MG63 (cell line): ENCODE measurements at regions not wholly inside any gene's neighbourhood (a gene's known extent, or its start where the extent isn't known, plus 50 kb on each side); places are given as distances from the start of the nearest gene placed in this dataset.

ENCODE experiments used
- DNase-seq: peaks from one replicate; pipeline ENCODE4 v3.0.0-alpha.2; 2020
- H3K27me3 ChIP-seq: fragments of 250-450 bp; sonication (Bioruptor Pico); 2 replicates; pipeline ENCODE4 v1.5.1; 2020; ENCODE audit warnings: mild to moderate bottlenecking, moderate library complexity
- H3K36me3 ChIP-seq: fragments of 250-450 bp; sonication (Bioruptor Pico); 2 replicates; pipeline ENCODE4 v1.5.1; 2020; ENCODE audit warnings: mild to moderate bottlenecking, moderate library complexity
- H3K4me3 ChIP-seq: fragments of 250-450 bp; sonication (Bioruptor Pico); 2 replicates; pipeline ENCODE4 v1.5.1; 2020; ENCODE audit warnings: mild to moderate bottlenecking, moderate library complexity
- H3K9me3 ChIP-seq: fragments of 250-450 bp; sonication (Bioruptor Pico); 2 replicates; pipeline ENCODE4 v1.5.1; 2020; ENCODE audit warnings: mild to moderate bottlenecking, moderate library complexity

- H3K36me3 ChIP-seq = no peaks in the 10 kb centered on the region
- H3K9me3 ChIP-seq = no peaks in the 10 kb centered on the region
- no peak overlapping the region for H3K4me3 ChIP-seq
- DNase-seq = no peak
- no peaks in the 10 kb centered on the region for H3K27me3 ChIP-seq
Observed at GRCh38 chr5:63648376-63648775, 313.9 kb downstream of the HTR1A start.

GRCh38 chr5:63629951-63630630 is 332.2 kb downstream of the HTR1A start:
- no peaks in the 10 kb centered on the region for H3K27me3 ChIP-seq
- no peak for DNase-seq
- no peaks in the 10 kb centered on the region for H3K9me3 ChIP-seq
- H3K4me3 ChIP-seq = no peak overlapping the region
- H3K36me3 ChIP-seq = no peaks in the 10 kb centered on the region

- no peaks in the 10 kb centered on the region for H3K36me3 ChIP-seq
- no peak for DNase-seq
- H3K9me3 ChIP-seq = no peaks in the 10 kb centered on the region
- no peak overlapping the region for H3K4me3 ChIP-seq
- no peaks in the 10 kb centered on the region for H3K27me3 ChIP-seq
Observed at GRCh38 chr5:63613442-63613841, 348.8 kb downstream of the HTR1A start.

GRCh38 chr5:63603996-63604395 is 358.2 kb downstream of the HTR1A start:
- no peak for DNase-seq
- H3K9me3 ChIP-seq = no peaks in the 10 kb centered on the region
- no peak overlapping the region for H3K4me3 ChIP-seq
- no peaks in the 10 kb centered on the region for H3K27me3 ChIP-seq
- H3K36me3 ChIP-seq = no peaks in the 10 kb centered on the region

GRCh38 chr5:63602971-63603370 is 359.3 kb downstream of the HTR1A start:
- no peak overlapping the region for H3K4me3 ChIP-seq
- DNase-seq = no peak

GRCh38 chr5:63596254-63596653 is 366.0 kb downstream of the HTR1A start:
- Histone ChIP-seq H3K4me3 (no peak overlapping the region), H3K9me3 (peaks cover 9% of the 10 kb centered on the region), H3K27me3 (no peaks in the 10 kb centered on the region), H3K36me3 (no peaks in the 10 kb centered on the region)
- no peak for DNase-seq

More at GRCh38 chr5:63602971-63603370, 359.3 kb downstream of the HTR1A start:
- Histone ChIP-seq H3K36me3 (no peaks in the 10 kb centered on the region), H3K9me3 (no peaks in the 10 kb centered on the region), H3K27me3 (no peaks in the 10 kb centered on the region)

- H3K27me3 ChIP-seq = no peaks in the 10 kb centered on the region
- no peak for DNase-seq
Observed at GRCh38 chr5:63573380-63573779, 388.9 kb downstream of the HTR1A start.

GRCh38 chr5:63572740-63573139 is 389.5 kb downstream of the HTR1A start:
- H3K4me3 ChIP-seq = no peak overlapping the region
- no peaks in the 10 kb centered on the region for H3K36me3 ChIP-seq
- H3K9me3 ChIP-seq = no peaks in the 10 kb centered on the region
- no peak for DNase-seq
- no peaks in the 10 kb centered on the region for H3K27me3 ChIP-seq

More at GRCh38 chr5:63573380-63573779, 388.9 kb downstream of the HTR1A start:
- no peaks in the 10 kb centered on the region for H3K36me3 ChIP-seq
- H3K9me3 ChIP-seq = no peaks in the 10 kb centered on the region
- no peak overlapping the region for H3K4me3 ChIP-seq

- Histone ChIP-seq H3K36me3 (no peaks in the 10 kb centered on the region), H3K9me3 (no peaks in the 10 kb centered on the region), H3K4me3 (no peak overlapping the region), H3K27me3 (no peaks in the 10 kb centered on the region)
- no peak for DNase-seq
Observed at GRCh38 chr5:63570752-63571151, 391.5 kb downstream of the HTR1A start.

GRCh38 chr5:63564789-63565188 is 397.5 kb downstream of the HTR1A start:
- Histone ChIP-seq H3K36me3 (no peaks in the 10 kb centered on the region), H3K9me3 (no peaks in the 10 kb centered on the region), H3K27me3 (no peaks in the 10 kb centered on the region), H3K4me3 (no peak overlapping the region)
- no peak for DNase-seq

- H3K4me3 ChIP-seq = peak overlapping the region; percentile 35
- H3K9me3 ChIP-seq = no peaks in the 10 kb centered on the region
- no peaks in the 10 kb centered on the region for H3K27me3 ChIP-seq
- peak; percentile 44 for DNase-seq
- H3K36me3 ChIP-seq = no peaks in the 10 kb centered on the region
Observed at GRCh38 chr5:63563008-63563917, 399.0 kb downstream of the HTR1A start.

GRCh38 chr5:63555874-63556273 is 406.4 kb downstream of the HTR1A start:
- Histone ChIP-seq H3K4me3 (no peak overlapping the region), H3K36me3 (no peaks in the 10 kb centered on the region), H3K27me3 (no peaks in the 10 kb centered on the region), H3K9me3 (no peaks in the 10 kb centered on the region)
- DNase-seq = peak; percentile 55

- no peak overlapping the region for H3K4me3 ChIP-seq
- no peaks in the 10 kb centered on the region for H3K36me3 ChIP-seq
- H3K27me3 ChIP-seq = no peaks in the 10 kb centered on the region; the same call in 1 of the 2 replicates
- no peak for DNase-seq
- no peaks in the 10 kb centered on the region for H3K9me3 ChIP-seq
Observed at GRCh38 chr5:63554191-63554590, 408.1 kb downstream of the HTR1A start.

GRCh38 chr5:63553073-63553472 is 409.2 kb downstream of the HTR1A start:
- Histone ChIP-seq H3K4me3 (no peak overlapping the region), H3K9me3 (no peaks in the 10 kb centered on the region), H3K36me3 (no peaks in the 10 kb centered on the region), H3K27me3 (no peaks in the 10 kb centered on the region; the same call in 1 of the 2 replicates)
- no peak for DNase-seq

GRCh38 chr5:63535840-63536602 is 426.2 kb downstream of the HTR1A start:
- Histone ChIP-seq H3K27me3 (no peaks in the 10 kb centered on the region), H3K9me3 (no peaks in the 10 kb centered on the region), H3K4me3 (no peak overlapping the region), H3K36me3 (no peaks in the 10 kb centered on the region)
- DNase-seq = no peak

- Histone ChIP-seq H3K27me3 (no peaks in the 10 kb centered on the region), H3K9me3 (no peaks in the 10 kb centered on the region), H3K36me3 (no peaks in the 10 kb centered on the region), H3K4me3 (no peak overlapping the region)
- no peak for DNase-seq
Observed at GRCh38 chr5:63524281-63524680, 438.0 kb downstream of the HTR1A start.

- Histone ChIP-seq H3K36me3 (no peaks in the 10 kb centered on the region), H3K27me3 (no peaks in the 10 kb centered on the region), H3K9me3 (no peaks in the 10 kb centered on the region), H3K4me3 (no peak overlapping the region)
- DNase-seq = no peak
Observed at GRCh38 chr5:63516006-63516405, 446.2 kb downstream of the HTR1A start.
